Stimulated activated CD4-positive, alpha-beta T cell treated with anti-CD3 and anti-CD28 coated beads, Interleukin-12 subunit alpha, Interleukin-12 subunit beta, amount 100 ng/mL, for 48 hours (primary cell): ENCODE measurements at regions not wholly inside any gene's neighbourhood (a gene's known extent, or its start where the extent isn't known, plus 50 kb on each side); places are given as distances from the start of the nearest gene placed in this dataset.

Experiments used
- DNase-seq, 3 donors: peaks; one replicate each; pipeline ENCODE4 v3.0.0-alpha.2; 2020; ENCODE audit warnings: low read depth in 2 of 3, low spot score in 1 of 3

- no peak for DNase-seq
These were observed 150.8 kb downstream of the INHBB start for GRCh38 chr2:120496759-120497158.

GRCh38 chr2:120497261-120497977, 151.5 kb downstream of the INHBB start:
- no peak for DNase-seq

- no peak for DNase-seq
These were observed 152.2 kb downstream of the INHBB start for GRCh38 chr2:120498121-120498520.

GRCh38 chr2:120498576-120499394, 152.8 kb downstream of the INHBB start:
- DNase-seq, result no peak

GRCh38 chr2:120499784-120500495, 154.0 kb downstream of the INHBB start:
- DNase-seq, result no peak

GRCh38 chr2:120501591-120501990, 155.7 kb downstream of the INHBB start:
- DNase-seq, result no peak

- no peak for DNase-seq
These were observed 156.4 kb downstream of the INHBB start for GRCh38 chr2:120502357-120502756.

- DNase-seq, result no peak
These were observed 156.8 kb downstream of the INHBB start for GRCh38 chr2:120502761-120503160.

- no peak for DNase-seq
These were observed 157.4 kb downstream of the INHBB start for GRCh38 chr2:120503206-120503792.

- DNase-seq, result no peak
These were observed 158.0 kb downstream of the INHBB start for GRCh38 chr2:120503793-120504571.

GRCh38 chr2:120504936-120505705, 159.2 kb downstream of the INHBB start:
- DNase-seq, result no peak

GRCh38 chr2:120508567-120509041, 162.7 kb downstream of the INHBB start:
- DNase-seq, result no peak

GRCh38 chr2:120509213-120509815, 163.4 kb downstream of the INHBB start:
- DNase-seq, result no peak

GRCh38 chr2:120509991-120510735, 164.2 kb downstream of the INHBB start:
- no peak for DNase-seq

- DNase-seq, result no peak
These were observed 164.9 kb downstream of the INHBB start for GRCh38 chr2:120510751-120511395.

- no peak for DNase-seq
These were observed 165.6 kb downstream of the INHBB start for GRCh38 chr2:120511536-120511935.

- no peak for DNase-seq
These were observed 166.2 kb downstream of the INHBB start for GRCh38 chr2:120511947-120512710.
